ENCODE measurements at regions not wholly inside any gene's neighbourhood (a gene's known extent, or its start where the extent isn't known, plus 50 kb on each side); places are given as distances from the start of the nearest gene placed in this dataset.

DNA sequence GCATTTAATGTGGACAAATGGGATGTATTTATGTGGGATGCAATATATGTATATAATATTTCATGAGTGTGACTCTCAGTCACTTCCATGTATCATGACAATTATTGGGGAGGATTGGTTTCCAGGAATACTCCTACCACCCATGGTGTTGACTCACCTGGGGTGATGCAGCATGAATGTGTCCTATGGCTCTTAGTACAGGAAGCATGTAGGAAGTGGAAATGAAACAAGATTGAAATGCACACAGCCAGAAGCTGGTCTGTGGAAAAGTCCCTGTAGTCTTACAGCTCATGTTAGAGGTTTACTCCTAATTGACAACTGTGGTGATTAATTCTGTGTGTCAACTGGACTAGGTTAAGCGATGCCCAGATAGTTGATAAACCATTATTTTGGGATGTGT is 89.3 kb upstream of the HAAO start:
- ATAC-seq = peak; percentile 49
- intact Hi-C loops (cut with DNase I, micrococcal nuclease) = no loop called here

GRCh38 chr2:42880738-42881690 is 88.6 kb upstream of the HAAO start:
- no peaks in the 10 kb centered on the region for H3K36me3 ChIP-seq (ENCODE audit: low read depth)
- ATAC-seq (no peak), DNase-seq (no peak)
- no peak overlapping the region for H3K4me3 ChIP-seq
- TF ChIP-seq, protein P1, sequence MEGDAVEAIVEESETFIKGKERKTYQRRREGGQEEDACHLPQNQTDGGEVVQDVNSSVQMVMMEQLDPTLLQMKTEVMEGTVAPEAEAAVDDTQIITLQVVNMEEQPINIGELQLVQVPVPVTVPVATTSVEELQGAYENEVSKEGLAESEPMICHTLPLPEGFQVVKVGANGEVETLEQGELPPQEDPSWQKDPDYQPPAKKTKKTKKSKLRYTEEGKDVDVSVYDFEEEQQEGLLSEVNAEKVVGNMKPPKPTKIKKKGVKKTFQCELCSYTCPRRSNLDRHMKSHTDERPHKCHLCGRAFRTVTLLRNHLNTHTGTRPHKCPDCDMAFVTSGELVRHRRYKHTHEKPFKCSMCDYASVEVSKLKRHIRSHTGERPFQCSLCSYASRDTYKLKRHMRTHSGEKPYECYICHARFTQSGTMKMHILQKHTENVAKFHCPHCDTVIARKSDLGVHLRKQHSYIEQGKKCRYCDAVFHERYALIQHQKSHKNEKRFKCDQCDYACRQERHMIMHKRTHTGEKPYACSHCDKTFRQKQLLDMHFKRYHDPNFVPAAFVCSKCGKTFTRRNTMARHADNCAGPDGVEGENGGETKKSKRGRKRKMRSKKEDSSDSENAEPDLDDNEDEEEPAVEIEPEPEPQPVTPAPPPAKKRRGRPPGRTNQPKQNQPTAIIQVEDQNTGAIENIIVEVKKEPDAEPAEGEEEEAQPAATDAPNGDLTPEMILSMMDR (IDR thresholded peaks at IDR 0.05) = no peak
- no peaks in the 10 kb centered on the region for H3K4me1 ChIP-seq (ENCODE audit: low read depth)
- H3K9me3 ChIP-seq = no peaks in the 10 kb centered on the region
- intact Hi-C loops (cut with DNase I, micrococcal nuclease) = no loop called here

More for the DNA sequence above, 89.3 kb upstream of the HAAO start:
- Histone ChIP-seq H3K9me3 (no peaks in the 10 kb centered on the region), H3K4me1 (ENCODE audit: low read depth) (no peaks in the 10 kb centered on the region), H3K36me3 (ENCODE audit: low read depth) (no peaks in the 10 kb centered on the region), H3K4me3 (no peak overlapping the region)
- TF ChIP-seq, protein P1 (IDR thresholded peaks at IDR 0.05) = no peak
- no peak for DNase-seq

GRCh38 chr2:42879913-42880737 is 87.7 kb upstream of the HAAO start:
- TF ChIP-seq, protein P1 (IDR thresholded peaks at IDR 0.05) = no peak
- no peak for ATAC-seq
- Histone ChIP-seq H3K4me3 (no peak overlapping the region), H3K9me3 (no peaks in the 10 kb centered on the region), H3K4me1 (ENCODE audit: low read depth) (no peaks in the 10 kb centered on the region), H3K36me3 (ENCODE audit: low read depth) (no peaks in the 10 kb centered on the region)
- DNase-seq = no peak
- intact Hi-C loops (cut with DNase I, micrococcal nuclease) = no loop called here

DNA sequence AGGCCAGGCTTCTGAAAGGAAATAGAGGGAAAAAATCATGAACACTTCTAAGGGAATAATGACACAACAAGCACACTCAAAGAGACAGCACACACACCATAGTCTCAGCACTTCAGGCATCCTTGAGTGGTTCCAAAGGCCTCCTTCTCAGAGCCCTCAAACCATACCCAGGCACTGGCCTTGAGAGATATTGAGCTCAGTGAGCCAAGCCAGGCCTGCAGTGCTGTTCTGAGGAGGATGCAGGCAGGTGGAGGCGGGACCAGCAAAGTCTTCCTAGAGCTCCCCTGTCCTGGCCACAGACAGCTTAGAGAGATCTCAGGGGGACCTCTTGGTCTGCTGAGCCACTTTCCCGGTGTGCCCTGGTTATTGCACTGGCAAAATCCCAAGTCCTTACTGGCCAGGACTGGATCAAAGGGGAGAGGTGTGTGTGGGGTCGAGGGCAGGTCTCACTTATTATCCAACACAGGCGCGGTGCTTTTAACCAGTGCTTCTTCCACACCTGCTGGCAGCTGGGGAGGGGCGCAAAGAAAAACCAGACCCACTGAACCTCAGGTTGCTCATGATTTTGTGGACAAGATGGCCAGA is 86.8 kb upstream of the HAAO start:
- TF ChIP-seq, protein P1 (IDR thresholded peaks at IDR 0.05) = no peak
- no peak for ATAC-seq
- H3K4me1 ChIP-seq (ENCODE audit: low read depth) = no peaks in the 10 kb centered on the region

DNA sequence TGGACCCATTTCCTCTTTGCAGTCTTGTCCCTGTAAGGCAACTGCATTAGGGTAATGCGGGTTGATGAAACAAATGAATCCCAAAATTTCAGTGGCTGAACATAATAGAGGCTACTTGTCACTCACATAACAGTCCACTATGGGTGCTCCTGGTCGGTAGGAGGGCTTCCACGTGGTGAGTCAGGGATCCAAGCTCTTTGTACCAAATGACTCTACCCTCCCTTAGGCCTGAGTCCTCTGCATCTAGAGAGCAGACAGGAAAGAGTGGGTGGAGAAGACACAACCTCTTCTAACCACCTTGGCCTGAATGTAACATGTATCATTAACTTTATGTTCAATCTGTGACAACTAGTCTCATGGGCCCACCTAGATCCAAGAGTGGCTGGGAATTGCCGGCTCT is 86.2 kb upstream of the HAAO start:
- no peaks in the 10 kb centered on the region for H3K4me1 ChIP-seq (ENCODE audit: low read depth)
- DNase-seq (no peak), ATAC-seq (no peak)
- intact Hi-C loops (cut with DNase I, micrococcal nuclease) = no loop called here
- H3K36me3 ChIP-seq (ENCODE audit: low read depth) = no peaks in the 10 kb centered on the region
- H3K9me3 ChIP-seq = no peaks in the 10 kb centered on the region
- TF ChIP-seq, protein P1 (IDR thresholded peaks at IDR 0.05) = no peak
- no peak overlapping the region for H3K4me3 ChIP-seq

More for the DNA sequence above, 86.8 kb upstream of the HAAO start:
- intact Hi-C loops (cut with DNase I, micrococcal nuclease) = no loop called here
- H3K4me3 ChIP-seq = no peak overlapping the region
- DNase-seq = no peak
- no peaks in the 10 kb centered on the region for H3K9me3 ChIP-seq
- no peaks in the 10 kb centered on the region for H3K36me3 ChIP-seq (ENCODE audit: low read depth)
